SW 1271 (cell line): ENCODE measurements at regions not wholly inside any gene's neighbourhood (a gene's known extent, or its start where the extent isn't known, plus 50 kb on each side); places are given as distances from the start of the nearest gene placed in this dataset.

Experiments
- DNase-seq, 2 experiments: peaks; one replicate each; lab custom pipeline; 2025; lab: John Stamatoyannopoulos, UW

DNA sequence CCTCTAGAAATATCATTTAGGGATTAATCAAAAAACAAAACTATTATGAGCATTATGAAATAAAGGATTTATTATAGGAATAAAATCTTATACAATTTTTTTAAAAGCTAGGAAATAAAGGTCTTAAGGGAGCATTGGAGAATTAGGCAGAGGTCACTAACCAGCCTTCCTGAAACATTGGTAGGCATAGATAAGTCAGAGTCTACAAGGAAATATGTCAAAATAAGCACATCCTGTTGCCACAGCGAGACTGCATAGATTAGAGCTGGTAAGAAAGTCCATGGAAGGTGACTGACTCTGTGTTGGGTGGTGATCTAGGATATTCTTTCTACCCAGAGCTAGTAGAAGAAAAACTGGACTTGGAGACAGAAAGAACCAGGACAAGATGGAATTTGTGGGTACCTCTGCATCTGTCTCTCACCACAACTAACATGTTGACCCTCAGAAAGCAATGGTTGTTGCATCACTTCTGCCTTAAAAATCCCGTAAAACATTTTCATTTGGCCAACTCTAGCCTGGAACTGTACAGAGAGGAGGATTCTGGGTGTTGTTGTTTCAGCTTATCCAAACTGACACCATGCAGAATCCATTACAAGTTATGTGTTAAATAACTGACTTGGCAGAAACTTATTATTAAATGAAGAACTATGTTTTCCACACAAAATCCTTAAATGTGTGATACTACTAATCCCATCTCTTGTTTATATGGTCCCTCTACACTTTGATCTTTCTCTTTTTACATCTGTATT is 77.1 kb downstream of the FBXO5 start:
- DNase-seq: no peak

DNA sequence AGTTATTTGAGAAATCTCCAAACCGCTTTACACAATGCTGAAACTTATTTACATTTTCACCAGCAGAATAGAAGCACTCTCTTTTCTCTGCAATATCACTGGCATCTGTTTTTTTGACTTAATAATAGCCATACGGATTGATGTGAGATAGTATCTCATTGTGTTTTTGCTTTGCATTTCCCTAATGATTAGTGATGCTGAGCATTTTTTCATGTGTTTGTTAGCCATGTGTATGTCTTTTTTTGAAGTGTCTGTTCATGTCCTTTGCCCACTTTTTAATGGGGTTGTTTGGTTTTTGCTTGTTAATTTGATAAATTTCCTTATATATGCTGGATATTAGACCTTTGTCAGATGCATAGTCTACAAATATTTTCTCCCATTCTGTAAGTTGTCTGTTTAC is 73.6 kb downstream of the FBXO5 start:
- DNase-seq: no peak

DNA sequence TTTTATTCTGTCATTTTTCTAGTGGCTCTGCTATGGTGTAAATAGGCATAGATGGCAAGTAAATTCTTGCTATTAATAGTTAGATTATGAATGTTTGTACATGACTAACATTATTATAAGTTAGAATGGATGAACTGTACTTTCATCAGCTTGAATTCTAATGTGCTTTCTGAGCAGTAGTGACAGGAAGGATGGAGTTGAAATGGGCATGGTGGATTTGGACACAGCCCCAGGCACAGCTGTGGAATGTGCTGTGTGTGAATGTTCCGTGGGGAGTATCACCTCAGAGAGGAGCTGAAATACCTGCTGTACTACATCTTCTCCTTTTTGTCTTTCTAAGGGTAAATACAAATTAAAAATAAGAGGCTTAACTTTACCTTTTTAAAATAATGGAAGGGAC is 66.8 kb downstream of the FBXO5 start:
- DNase-seq: no peak

DNA sequence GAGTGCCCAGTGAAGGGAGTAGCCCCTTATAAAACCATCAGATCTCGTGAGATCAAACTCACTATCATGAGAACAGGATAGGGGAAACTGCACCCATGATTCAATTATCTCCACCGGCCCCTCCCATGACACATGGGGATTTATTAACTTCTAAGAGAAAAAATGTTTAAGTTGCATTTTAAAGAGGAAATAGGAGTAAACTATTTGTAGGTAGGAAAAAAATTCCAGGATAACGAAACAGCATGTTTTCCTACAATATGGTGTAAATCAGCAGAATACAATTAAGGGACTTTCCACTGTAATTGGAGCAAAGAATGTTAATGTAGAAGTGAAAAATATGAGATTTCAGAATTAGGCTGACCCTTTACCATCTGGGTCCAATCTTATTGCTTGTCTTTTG is 63.9 kb downstream of the FBXO5 start:
- no peak for DNase-seq

DNA sequence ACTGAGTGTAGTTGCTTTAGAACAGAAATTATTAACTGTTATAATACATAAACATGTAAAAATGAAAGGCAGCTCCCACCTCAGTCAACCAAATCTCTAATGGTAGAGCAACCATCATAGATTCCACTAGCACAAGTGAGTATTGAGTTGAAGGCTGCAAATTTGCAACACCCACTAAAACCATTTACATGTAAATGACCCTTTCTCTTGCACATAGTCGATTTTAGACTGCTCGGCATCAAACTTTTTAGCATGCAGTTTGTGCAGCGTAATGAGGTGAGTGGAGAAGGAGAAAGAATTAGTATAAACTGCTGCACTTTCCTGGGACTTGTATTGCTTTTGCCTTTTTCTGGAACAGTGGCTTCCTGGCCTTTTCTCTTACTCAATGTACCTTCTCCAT is 62.8 kb downstream of the FBXO5 start:
- DNase-seq: no peak
